ENCODE measurements at regions not wholly inside any gene's neighbourhood (a gene's known extent, or its start where the extent isn't known, plus 50 kb on each side); places are given as distances from the start of the nearest gene placed in this dataset.
"Not testable (repeated sequence)": the region's sequence is repeated elsewhere in the genome, so short reads cannot be mapped to it uniquely, and the experiment has no call there.

DNA sequence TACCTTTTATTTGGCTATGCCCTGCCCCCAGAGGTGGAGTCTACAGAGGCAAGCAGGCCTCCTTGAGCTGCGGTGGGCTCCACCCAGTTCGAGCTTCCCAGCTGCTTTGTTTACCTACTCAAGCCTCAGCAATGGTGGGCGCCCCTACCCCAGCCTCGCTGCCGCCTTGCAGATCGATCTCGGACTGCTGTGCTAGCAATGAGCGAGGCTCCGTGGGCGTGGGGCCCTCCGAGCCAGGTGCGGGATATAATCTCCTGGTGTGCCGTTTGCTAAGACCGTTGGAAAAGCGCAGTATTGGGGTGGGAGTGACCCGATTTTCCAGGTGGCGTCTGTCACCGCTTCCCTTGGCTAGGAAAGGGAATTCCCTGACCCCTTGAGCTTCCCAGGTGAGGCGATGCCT, 81.8 kb upstream of the ZNF746 start:
- TF ChIP-seq MLX, NR2C2 (CRISPR knock-in tag; IDR thresholded peaks at IDR 0.05): not testable (repeated sequence)
- TF ChIP-seq, protein P1, sequence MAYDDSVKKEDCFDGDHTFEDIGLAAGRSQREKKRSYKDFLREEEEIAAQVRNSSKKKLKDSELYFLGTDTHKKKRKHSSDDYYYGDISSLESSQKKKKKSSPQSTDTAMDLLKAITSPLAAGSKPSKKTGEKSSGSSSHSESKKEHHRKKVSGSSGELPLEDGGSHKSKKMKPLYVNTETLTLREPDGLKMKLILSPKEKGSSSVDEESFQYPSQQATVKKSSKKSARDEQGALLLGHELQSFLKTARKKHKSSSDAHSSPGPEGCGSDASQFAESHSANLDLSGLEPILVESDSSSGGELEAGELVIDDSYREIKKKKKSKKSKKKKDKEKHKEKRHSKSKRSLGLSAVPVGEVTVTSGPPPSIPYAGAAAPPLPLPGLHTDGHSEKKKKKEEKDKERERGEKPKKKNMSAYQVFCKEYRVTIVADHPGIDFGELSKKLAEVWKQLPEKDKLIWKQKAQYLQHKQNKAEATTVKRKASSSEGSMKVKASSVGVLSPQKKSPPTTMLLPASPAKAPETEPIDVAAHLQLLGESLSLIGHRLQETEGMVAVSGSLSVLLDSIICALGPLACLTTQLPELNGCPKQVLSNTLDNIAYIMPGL (CRISPR knock-in tag; IDR thresholded peaks at IDR 0.05), result not testable (repeated sequence)
